ENCODE measurements at regions not wholly inside any gene's neighbourhood (a gene's known extent, or its start where the extent isn't known, plus 50 kb on each side); places are given as distances from the start of the nearest gene placed in this dataset.

- Histone ChIP-seq H3K27me3 (replicated peaks in 1 of 4; ENCODE audit: control insufficient read depth in 3 of 4, extremely low read depth in 1 of 4, insufficient read depth in 3 of 4, low read length in 3 of 4) (no peaks in the 10 kb centered on the region), H4K20me1 (replicated peaks in 1 of 2; ENCODE audit: control insufficient read depth in 1 of 2, insufficient read depth in 2 of 2, low read length in 2 of 2) (no peaks in the 10 kb centered on the region), H2BK12ac (ENCODE audit: low read depth, low read length) (no peak overlapping the region), H2BK15ac (ENCODE audit: low read length) (no peak overlapping the region), H3K36me3 (ENCODE audit: control insufficient read depth in 2 of 4, insufficient read depth in 4 of 4, low read length in 3 of 4) (no peaks in the 10 kb centered on the region), H3K79me2 (ENCODE audit: control insufficient read depth in 1 of 2, insufficient read depth in 2 of 2, low read length in 2 of 2) (no peaks in the 10 kb centered on the region), H2BK20ac (ENCODE audit: low read length) (no peak overlapping the region), H3K23me2 (ENCODE audit: low read depth, low read length) (no peaks in the 10 kb centered on the region), H3K18ac (ENCODE audit: extremely low read depth, low read length) (no peak overlapping the region), H2BK120ac (replicated peaks; ENCODE audit: low read depth, low read length) (no peak overlapping the region), H2BK5ac (ENCODE audit: low read depth, low read length) (no peak overlapping the region), H3K27ac (ENCODE audit: low read depth, low read length) (no peak overlapping the region), H2AFZ (ENCODE audit: low read length) (no peak overlapping the region), H3K14ac (ENCODE audit: insufficient read length) (no peak overlapping the region), H3K9me3 (ENCODE audit: insufficient read depth in 2 of 2, low read depth in 1 of 2, low read length in 1 of 2) (no peaks in the 10 kb centered on the region), H3K4me3 (ENCODE audit: extremely low read depth in 1 of 4, insufficient read depth in 2 of 4, low read depth in 3 of 4, low read length in 4 of 4) (no peak overlapping the region), H3K4ac (replicated peaks; ENCODE audit: insufficient read length, low read depth, low read length) (no peak overlapping the region), H3K9ac (replicated peaks in 1 of 4; ENCODE audit: extremely low read depth in 1 of 4, low read depth in 3 of 4, low read length in 3 of 4) (no peak overlapping the region), H3K79me1 (ENCODE audit: low read depth, low read length) (no peaks in the 10 kb centered on the region), H4K8ac (ENCODE audit: extremely low read depth, insufficient read depth, low read length) (no peak overlapping the region), H3K4me2 (ENCODE audit: insufficient read depth in 1 of 2, low read depth in 2 of 2, low read length in 2 of 2) (no peak overlapping the region), H3K4me1 (replicated peaks in 1 of 4; ENCODE audit: control insufficient read depth in 3 of 4, insufficient read depth in 4 of 4, low read length in 3 of 4) (peaks cover 0 to 4% (median 0%) of the 10 kb centered on the region in 4 experiments; a peak in 1 of 7 replicates), H4K5ac (ENCODE audit: insufficient read length, low read depth, low read length) (no peak overlapping the region), H3K23ac (ENCODE audit: insufficient read length) (no peak overlapping the region), H2AK5ac (ENCODE audit: low read depth, low read length) (no peak overlapping the region), H3K56ac (replicated peaks; ENCODE audit: insufficient read length, low read depth, low read length) (no peak overlapping the region), H4K91ac (replicated peaks; ENCODE audit: insufficient read length, low read length) (no peak overlapping the region)
- ChIA-PET CTCF (ENCODE audit: partially characterized antibody) (interaction anchor here (0.6 kb wide), 1 partner anchor 659 kb away, joined by 3 read pairs; no protein-coding TSS in a partner anchor), POLR2A (ENCODE audit: partially characterized antibody) (no interaction called here)
- 95% methylated on average over 5 of the region's 5 CpGs; no CpG with 5 or more reads in 1 of the 2 experiments for WGBS, 2 experiments (ENCODE audit: extremely low coverage in 1 of 2, insufficient coverage in 1 of 2, insufficient read length in 1 of 2, insufficient replicate concordance in 2 of 2, low coverage in 1 of 2, low lambda C conversion rate in 2 of 2, missing lambda C conversion rate in 1 of 2)
- TF ChIP-seq TAF1 (IDR thresholded peaks at IDR 0.05; ENCODE audit: low read depth, low read length) (no peak), ZNF274 (IDR thresholded peaks at IDR 0.05; ENCODE audit: borderline replicate concordance, extremely low read depth, low read length) (no peak), KDM4A (IDR thresholded peaks at IDR 0.05; ENCODE audit: low read depth, low read length, severe bottlenecking) (no peak), RNF2 (IDR thresholded peaks at IDR 0.05; ENCODE audit: borderline replicate concordance, low read depth, low read length, missing control alignments, poor library complexity, severe bottlenecking) (no peak), E2F6 (IDR thresholded peaks at IDR 0.05) (no peak), SP2 (IDR thresholded peaks at IDR 0.05; ENCODE audit: low read length) (no peak)
- no peak for DNase-seq (ENCODE audit: low read depth in 1 of 2, low spot score in 2 of 2)
- FAIRE-seq = no peak
These were observed 1134.3 kb downstream of the NCAM2 start for GRCh38 chr21:22132358-22133071.

Data from H1 (cell line).